ENCODE measurements at regions not wholly inside any gene's neighbourhood (a gene's known extent, or its start where the extent isn't known, plus 50 kb on each side); places are given as distances from the start of the nearest gene placed in this dataset.

DNA sequence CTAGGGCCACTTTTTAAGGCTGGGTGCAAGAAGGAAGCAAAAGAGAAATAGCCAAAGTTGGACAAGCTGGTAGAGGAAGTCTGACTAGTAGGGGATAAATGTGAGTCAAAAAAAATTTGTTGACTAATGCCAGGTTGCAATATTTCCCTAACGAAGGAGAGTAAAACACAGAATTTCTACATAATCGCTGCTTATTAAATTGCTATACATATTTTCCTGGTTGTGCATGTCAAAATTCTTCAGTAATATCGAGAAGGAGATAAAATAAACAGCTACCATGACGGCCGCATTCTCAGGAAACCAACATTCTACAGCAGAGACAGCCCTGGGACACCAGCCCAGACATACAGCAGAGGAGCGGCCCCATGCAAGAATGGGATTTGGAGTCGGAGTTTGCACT lies 148.3 kb downstream of the ESM1 start:
- TF ChIP-seq, protein P1, sequence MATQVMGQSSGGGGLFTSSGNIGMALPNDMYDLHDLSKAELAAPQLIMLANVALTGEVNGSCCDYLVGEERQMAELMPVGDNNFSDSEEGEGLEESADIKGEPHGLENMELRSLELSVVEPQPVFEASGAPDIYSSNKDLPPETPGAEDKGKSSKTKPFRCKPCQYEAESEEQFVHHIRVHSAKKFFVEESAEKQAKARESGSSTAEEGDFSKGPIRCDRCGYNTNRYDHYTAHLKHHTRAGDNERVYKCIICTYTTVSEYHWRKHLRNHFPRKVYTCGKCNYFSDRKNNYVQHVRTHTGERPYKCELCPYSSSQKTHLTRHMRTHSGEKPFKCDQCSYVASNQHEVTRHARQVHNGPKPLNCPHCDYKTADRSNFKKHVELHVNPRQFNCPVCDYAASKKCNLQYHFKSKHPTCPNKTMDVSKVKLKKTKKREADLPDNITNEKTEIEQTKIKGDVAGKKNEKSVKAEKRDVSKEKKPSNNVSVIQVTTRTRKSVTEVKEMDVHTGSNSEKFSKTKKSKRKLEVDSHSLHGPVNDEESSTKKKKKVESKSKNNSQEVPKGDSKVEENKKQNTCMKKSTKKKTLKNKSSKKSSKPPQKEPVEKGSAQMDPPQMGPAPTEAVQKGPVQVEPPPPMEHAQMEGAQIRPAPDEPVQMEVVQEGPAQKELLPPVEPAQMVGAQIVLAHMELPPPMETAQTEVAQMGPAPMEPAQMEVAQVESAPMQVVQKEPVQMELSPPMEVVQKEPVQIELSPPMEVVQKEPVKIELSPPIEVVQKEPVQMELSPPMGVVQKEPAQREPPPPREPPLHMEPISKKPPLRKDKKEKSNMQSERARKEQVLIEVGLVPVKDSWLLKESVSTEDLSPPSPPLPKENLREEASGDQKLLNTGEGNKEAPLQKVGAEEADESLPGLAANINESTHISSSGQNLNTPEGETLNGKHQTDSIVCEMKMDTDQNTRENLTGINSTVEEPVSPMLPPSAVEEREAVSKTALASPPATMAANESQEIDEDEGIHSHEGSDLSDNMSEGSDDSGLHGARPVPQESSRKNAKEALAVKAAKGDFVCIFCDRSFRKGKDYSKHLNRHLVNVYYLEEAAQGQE (IDR thresholded peaks at IDR 0.05; ENCODE audit: low read depth): no peak
- TF ChIP-seq YY1 (IDR thresholded peaks at IDR 0.05; ENCODE audit: low read depth) (no peak), ZBTB7A (IDR thresholded peaks at IDR 0.05; ENCODE audit: low read depth) (no peak)
